Fibroblast of the aortic adventitia (primary cell): ENCODE measurements at regions not wholly inside any gene's neighbourhood (a gene's known extent, or its start where the extent isn't known, plus 50 kb on each side); places are given as distances from the start of the nearest gene placed in this dataset.
A peak's percentile ranks its signal among the peaks of the same experiment; 100 is the strongest.

Experiments used
- DNase-seq: peaks from one replicate; pipeline ENCODE4 v3.0.0-alpha.2; 2010; ENCODE audit warnings: low read depth
- H3K4me3 ChIP-seq: 2 replicates; pipeline ENCODE4 v1.5.1; 2011; ENCODE audit warnings: low read depth, mild to moderate bottlenecking, control low read depth, low read length, moderate library complexity
- TF ChIP-seq, protein P1 (sequence below): IDR thresholded peaks from 2 replicates; pipeline ENCODE4 v1.5.1; 2011; ENCODE audit warnings: mild to moderate bottlenecking, low read length, control low read depth, inconsistent platforms; ENCODE audit not compliant: insufficient read depth

GRCh38 chr2:38153476-38154135 is 77.7 kb upstream of the CYP1B1 start:
- H3K4me3 ChIP-seq, result no peak overlapping the region
- TF ChIP-seq, protein P1, sequence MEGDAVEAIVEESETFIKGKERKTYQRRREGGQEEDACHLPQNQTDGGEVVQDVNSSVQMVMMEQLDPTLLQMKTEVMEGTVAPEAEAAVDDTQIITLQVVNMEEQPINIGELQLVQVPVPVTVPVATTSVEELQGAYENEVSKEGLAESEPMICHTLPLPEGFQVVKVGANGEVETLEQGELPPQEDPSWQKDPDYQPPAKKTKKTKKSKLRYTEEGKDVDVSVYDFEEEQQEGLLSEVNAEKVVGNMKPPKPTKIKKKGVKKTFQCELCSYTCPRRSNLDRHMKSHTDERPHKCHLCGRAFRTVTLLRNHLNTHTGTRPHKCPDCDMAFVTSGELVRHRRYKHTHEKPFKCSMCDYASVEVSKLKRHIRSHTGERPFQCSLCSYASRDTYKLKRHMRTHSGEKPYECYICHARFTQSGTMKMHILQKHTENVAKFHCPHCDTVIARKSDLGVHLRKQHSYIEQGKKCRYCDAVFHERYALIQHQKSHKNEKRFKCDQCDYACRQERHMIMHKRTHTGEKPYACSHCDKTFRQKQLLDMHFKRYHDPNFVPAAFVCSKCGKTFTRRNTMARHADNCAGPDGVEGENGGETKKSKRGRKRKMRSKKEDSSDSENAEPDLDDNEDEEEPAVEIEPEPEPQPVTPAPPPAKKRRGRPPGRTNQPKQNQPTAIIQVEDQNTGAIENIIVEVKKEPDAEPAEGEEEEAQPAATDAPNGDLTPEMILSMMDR, result no peak
- no peak for DNase-seq

DNA sequence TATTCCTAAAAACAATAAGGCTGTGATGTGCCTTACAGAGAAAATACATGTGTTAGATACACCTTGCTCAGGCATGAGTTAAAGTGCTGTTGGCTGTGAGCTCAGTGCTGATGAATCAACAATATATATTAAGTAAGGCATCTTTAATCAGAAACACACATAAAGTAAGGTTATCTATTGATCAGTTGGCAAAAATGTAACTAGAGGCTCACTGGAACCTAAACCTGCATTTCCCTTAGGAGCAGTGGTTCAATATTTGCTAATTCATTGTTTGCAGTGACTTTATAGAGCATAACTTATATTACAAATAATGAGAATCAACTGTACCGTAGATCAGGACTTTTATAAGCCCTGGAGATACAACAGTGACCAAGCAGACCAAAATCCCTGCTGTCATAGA is 77.0 kb upstream of the CYP1B1 start:
- TF ChIP-seq, protein P1, result no peak
- H3K4me3 ChIP-seq, result no peak overlapping the region

GRCh38 chr2:38152035-38152434 is 76.1 kb upstream of the CYP1B1 start:
- H3K4me3 ChIP-seq, result no peak overlapping the region
- DNase-seq, result no peak
- TF ChIP-seq, protein P1, result no peak

More for the DNA sequence above, 77.0 kb upstream of the CYP1B1 start:
- DNase-seq, result no peak

GRCh38 chr2:38149531-38149930 is 73.6 kb upstream of the CYP1B1 start:
- TF ChIP-seq, protein P1, result no peak
- no peak overlapping the region for H3K4me3 ChIP-seq
- no peak for DNase-seq

DNA sequence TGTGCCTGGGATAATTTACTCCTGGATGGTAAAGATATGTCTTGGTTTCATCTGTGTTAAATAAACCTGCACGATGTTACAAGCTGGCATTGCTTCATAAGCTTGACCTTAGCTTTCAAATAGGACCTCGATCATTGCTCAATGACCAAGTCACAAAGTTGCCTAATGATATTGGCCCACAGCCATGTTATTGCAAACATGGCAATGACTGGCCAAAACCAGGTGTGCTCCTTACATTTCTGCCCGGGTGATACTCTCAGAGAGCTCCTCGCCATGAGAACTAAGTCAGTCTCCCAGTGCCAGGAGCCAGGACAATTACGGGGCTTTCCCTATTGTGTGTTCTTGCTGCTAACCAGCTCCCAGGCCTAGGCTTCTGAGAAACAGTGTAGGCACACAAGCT is 72.5 kb upstream of the CYP1B1 start:
- H3K4me3 ChIP-seq, result no peak overlapping the region
- TF ChIP-seq, protein P1, result no peak
- peak; percentile 59 for DNase-seq

- TF ChIP-seq, protein P1, result no peak
- DNase-seq, result peak; percentile 56
- no peak overlapping the region for H3K4me3 ChIP-seq
Observed at GRCh38 chr2:38147333-38148121, 71.6 kb upstream of the CYP1B1 start.
